GM20431 (cell line): ENCODE measurements at regions not wholly inside any gene's neighbourhood (a gene's known extent, or its start where the extent isn't known, plus 50 kb on each side); places are given as distances from the start of the nearest gene placed in this dataset.

Experiments used
- in situ Hi-C: fragments of 300-500 bp; cut with MseI, MboI; formaldehyde crosslinking; loops from one replicate; pipeline ENCODE4 v1.15.0; 2020; ENCODE audit warnings: low sequenced_read_pairs; ENCODE audit not compliant: unreplicated experiment

DNA sequence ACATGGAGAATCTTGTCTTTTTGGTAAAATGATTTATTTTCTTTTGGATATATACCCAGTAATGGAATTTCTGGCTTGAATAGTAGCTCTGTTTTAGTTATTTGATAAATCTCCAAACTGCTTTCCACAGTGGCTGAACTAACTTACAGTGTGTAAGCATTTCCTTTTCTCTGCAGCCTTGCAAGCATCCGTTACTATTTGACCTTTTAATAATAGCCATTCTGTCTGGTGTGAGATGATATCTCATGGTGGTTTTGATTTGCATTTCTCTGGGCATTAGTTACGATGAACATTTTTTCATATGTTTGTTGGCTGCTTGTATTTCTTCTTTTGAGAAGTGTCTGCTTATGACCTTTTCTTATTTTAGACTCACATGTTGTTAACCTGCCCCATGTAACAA is 190.2 kb downstream of the GALR1 start:
- in situ Hi-C loops, result no loop called here

DNA sequence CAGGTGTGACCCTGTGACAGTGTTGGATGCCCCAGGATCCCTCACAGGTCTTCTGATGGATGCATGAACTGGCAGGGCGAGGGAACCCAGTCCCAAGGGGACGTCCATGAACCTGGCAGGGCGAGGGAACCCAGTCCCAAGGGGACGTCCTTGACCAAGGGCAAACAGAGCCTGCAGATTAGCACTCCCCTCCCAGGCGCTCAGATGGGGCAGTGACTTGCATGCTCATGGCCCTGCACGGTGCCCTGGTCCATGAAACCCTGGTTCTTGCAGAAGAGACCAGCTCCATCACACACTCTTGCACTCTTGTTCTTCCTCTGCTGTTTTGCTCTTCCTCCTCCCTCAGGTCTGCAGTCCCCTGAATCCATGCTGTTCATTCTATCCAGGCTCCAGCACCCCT is 192.7 kb downstream of the GALR1 start:
- in situ Hi-C loops, result no loop called here

DNA sequence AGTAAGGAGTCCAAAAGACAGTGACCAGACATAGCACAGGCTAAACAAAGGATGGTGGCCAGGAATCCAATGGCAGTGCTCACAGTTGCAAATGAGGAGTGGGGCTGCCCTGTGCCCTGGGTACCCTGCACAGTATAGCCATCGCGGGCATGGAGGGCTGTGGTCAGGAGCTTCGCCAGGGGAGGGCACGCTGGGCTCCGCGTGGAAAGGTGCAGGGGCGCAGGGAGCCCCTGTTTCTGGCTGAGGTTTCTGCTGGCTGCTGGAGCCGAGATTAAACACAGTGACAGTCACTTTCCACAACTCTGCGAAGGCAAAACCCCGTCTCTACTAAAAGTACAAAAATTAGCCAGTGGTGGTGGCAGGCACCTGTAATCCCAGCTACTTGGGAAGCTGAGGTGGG is 194.7 kb downstream of the GALR1 start:
- in situ Hi-C loops, result no loop called here

DNA sequence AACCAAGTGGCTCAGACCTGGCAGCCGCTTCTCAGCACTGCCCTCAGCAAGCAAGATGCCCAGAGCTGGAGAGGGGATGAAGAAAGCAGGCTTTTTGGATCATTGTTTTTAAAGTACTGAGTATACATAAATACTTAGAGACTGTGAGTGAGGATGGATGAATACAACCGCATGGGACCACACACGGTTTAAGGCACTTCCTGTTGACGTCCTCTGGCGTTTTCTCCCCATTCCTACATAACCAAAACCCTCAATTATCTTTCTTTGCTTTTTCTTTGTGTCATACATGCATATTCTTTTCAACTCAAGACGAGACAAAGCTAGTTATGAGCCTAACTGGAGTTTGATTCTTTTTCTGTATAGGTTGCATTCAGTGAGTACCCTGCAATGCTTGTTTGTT is 198.4 kb downstream of the GALR1 start:
- in situ Hi-C loops, result no loop called here

DNA sequence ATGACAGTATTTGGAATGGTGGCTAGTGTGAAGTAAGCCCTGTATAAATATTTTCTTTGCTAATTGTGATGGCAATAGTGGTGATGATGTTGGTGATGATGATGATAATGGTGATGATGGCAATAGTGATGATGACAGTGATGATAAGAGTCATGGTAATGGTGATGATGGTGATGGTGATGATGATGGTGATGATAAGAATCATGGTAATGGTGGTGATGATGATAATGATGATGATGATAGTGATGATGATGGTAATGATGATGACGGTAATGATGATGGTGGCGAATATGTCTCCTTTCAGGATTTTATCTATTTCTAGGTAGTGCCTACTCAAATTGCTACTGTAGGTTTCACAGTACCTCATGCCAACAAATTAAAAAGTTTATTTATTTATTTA is 205.4 kb downstream of the GALR1 start:
- in situ Hi-C loops, result no loop called here

DNA sequence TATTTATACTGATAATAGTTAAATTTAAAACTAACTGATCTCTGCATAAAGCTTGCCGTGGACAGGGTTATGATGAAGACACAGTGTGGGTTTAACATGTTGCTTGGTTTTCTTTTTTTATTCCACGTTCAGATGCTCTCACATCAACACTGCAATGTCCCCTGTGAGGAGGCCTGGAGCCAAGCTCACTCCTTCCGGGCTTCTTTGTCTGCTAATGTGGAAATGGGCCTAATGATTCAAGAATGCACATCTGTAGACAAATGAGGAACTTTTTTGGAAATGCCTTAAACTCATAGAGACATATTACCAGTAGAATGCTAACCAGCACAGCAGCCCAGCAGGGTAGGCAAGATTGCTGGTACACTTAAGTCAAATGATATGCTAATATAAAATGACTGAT is 208.0 kb downstream of the GALR1 start:
- in situ Hi-C loops, result no loop called here

DNA sequence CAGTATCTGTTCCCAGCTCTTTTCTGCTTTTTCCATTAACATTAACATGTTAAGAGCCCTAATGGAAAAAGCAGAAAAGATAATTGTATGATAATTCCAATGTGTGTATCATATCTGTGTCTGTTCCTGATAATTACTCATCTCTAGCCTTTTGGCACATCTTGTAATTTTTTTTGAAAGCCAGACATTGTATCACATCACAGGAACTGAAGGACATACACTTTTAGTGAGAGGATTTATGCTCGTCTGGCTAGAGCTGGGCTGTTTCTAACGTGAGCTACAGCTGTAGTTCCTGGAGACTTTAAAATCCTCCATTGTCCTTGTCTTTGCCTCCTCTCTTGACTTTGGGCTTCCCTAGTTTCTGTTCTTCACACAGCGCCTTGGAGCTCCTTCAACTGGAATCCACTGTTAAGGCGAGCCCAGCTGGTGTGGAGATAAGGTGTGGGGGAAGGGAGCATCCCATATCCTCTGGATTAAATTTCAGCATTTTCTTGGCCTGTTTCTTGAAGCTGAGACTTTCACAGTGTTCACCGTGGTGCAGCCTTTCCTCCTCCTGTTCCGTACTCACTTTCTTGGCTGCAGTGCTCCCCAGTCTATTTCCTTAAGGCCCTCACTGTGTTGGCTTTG is 211.5 kb downstream of the GALR1 start:
- in situ Hi-C loops, result no loop called here

DNA sequence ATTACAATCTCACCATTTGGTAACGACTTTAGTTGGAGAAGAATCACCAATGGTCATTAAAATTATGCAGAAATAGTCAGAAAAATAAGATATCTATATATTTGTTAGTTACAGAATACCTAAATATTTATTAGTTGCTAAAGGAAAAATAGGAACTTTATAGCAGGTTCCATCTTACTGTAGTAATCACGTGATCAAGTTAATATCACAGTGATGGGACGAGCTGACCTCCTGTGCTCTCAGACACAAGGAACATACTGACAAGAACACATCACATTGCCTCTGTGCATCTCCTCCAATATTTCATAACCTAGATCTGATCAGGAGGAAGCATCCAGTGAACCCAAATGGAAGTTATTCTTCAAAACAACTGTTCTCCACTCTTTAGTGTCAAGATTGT is 215.3 kb downstream of the GALR1 start:
- in situ Hi-C loops, result no loop called here

DNA sequence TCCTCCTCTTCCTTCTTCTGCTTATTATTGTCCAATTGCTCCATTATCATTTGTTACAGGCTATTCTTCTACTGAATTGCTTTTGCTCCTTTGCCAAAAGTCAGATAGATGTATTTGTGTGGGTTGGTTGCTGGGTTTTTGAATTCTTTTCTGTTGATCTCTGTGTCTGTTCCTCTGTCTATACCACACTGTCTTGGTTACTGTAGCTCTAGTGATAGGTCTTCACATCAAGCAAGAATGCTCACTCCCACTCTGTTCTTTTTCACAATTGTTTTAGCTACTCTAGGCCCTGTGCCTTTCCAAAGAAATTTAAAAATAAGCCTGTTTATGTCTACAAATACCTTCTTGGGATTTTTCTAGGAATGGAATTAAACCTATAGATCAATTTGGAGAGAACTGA is 217.2 kb downstream of the GALR1 start:
- in situ Hi-C loops, result no loop called here

DNA sequence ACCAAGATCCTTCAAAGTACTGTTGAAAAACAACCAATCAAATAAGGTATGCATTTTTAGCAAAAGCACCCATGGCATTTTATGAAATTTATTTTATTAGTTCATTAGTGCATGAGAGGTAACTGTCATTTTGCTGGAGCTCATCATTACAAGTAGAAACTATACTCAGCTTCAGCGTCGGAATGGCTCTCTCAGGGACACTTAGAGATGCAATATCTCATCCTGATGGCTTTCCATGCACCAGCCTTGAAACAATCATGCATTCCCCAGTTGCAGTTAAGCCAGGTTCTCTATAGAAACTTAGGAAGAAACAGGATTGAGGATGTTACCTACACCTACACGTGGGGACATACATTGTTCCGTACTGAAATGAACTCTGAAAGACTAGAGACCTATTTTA is 219.5 kb downstream of the GALR1 start:
- in situ Hi-C loops, result no loop called here

DNA sequence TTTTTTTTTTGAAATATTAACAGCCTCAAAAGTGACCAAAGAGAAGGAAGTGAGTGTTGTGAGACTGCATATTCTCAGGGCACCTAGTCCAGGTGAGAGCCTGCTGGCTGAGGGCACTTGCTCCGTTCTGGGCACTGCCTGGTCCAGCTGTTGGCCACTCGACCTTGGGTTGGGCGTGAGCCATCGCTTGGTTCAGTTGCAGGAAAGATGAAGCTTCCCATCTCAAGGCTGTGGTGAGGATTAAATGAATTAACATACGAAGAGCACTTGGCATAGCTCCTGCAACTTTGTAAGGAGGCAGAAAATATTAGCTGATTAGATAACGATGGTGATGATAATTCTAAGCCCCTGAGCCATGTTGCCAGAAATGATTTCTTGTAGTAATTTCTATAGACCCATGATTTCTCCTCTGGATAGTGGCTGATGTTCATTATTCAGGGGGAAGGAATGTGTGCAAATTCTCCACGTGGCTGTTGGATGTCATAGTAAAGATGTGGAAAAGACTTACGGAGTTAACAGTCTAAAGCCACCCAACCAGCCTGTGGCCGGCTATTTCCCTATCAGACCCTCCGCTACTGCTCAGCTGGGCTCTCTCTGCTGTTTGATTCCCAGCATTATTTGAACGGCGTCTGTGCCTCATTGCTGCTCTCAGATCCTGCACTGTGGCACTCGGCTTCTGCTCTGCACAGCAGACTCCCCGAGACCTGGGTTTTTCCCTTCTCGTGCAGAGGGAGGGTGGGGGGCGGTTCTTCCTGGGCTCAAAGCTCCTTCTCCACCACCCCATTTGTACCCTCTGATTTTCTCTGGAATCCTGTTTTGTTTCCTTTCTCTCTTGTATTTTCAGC is 221.1 kb downstream of the GALR1 start:
- in situ Hi-C loops, result no loop called here

DNA sequence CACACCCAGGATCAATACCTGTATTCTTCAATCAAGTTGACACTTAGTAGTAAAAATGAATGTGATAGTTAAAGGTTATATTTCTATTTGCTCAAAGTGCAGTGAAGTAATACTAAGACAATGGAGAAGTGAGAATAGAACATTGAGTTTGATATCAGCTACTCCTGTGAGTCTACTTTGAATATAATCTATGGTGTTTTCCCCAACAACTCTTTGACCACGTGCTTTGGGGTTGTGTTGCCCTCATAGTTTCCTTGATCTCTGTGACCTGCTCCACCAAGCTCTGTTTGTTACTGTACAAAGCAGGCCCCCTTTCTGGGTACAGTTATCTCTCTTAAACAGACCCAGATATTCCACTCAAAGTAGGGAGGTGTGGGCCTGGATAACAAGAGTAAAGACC is 222.9 kb downstream of the GALR1 start:
- in situ Hi-C loops, result no loop called here

DNA sequence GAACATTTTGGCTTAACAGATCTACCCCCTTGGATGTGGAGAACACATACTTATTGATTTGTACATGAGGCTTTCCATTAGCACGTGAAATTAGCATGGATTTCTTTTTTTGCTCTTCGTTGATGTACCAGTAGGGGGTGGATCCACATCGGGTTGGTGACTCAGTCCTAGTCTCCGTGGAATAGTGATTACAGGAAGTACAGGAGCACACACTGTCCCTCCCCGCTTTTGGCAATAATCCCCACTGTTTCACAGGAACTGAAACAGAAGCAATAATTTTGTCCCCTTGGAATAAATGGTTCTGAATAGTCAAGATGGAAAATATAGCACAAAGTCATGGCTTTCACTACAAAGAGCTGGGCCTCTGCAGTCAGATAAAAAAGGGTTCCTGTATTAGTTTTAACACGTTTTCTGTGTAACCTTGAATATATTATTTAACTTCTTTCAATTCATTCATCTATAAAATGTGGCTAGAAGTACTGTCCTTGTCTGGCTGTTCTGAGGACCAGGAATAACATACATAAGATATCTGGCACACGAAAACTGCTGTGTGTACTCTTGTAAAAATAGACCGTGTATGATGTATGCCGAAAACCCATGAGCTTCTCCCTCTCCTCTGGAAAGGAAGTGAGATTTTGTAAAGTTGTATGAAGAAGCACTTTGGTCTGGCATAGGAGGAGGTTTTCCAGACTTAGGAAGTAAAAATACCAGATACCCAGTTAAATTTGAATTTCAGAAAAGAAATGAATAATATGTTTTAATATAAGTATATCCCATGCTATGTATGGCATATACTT is 229.2 kb downstream of the GALR1 start:
- in situ Hi-C loops, result no loop called here

DNA sequence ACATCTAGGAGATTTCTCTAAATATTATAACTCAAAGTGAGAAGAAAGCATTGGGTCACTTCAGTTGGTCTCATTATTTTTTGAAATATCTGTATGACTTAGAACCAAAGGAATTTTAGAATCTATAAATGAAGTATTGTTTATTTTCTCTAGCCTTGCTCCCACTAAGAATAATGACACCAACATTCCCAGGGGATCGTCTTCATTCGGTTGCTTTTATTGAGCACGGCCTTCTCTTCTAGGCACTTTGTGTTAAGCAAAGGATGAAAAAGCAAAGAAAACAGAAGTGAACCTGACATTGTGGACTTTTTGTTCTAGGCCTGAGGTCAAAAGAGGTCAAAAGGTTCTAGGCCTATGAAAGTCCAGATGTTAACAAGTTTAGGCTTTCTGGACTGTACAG is 231.9 kb downstream of the GALR1 start:
- in situ Hi-C loops, result no loop called here

DNA sequence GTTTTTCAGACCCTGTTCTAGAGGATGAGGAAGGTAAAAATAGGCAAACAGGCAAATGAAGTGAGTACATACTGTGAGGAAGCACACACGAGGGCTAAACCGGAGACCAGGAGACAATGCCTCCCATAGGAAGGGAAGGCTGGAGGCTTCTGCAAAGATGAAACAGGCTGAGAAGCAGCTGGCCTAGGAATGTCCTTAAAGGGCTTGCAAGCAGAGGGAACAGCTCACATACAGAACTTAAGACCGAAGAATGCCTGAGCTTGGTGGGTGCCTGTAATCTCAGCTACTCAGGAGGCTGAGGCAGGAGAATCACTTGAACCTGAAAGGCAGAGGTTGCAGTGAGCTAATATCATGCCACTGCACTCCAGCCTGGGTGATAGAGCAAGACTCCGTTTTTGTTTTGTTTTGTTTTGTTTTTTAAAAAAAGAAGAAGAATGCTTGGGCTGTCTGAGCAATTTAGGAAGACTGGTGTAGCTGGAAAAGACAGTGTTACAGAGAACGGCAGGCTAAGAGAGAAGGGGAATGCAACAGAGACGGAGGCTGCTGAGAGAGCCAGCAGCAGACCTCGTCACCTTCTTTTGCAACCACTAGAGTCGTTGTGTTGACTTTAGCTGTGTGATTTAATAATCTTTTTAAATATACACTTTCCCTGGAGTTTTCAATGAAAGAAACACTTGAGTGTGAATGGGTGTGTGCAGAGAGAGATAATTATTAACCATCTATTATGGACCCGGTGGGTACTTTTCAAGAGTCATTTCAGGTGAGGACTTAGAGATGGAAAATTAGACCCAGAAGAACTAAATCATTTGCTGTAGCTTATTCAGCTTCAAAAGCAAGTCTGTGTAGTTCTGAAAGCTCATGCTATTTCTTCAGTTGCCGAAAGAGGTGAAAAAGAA is 232.8 kb downstream of the GALR1 start:
- in situ Hi-C loops, result no loop called here

DNA sequence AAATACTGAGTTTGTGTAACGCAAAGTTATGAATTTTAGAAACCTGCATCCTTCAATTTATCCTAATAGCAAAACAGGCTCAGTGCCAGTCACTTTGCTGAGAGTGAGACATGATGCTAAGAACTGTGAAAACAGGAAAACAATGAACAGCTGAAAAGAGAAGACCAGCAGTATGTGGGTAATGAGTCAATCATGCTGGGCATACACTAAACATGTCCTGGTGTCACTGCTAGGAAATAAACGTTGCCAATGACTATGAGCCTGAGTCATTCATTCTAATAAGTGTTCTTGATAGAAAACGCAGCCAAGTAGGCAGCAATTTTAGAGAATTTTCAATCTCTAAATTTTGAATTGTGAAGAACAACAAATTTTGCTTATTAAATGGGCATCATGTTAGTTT is 237.3 kb downstream of the GALR1 start:
- in situ Hi-C loops, result no loop called here

DNA sequence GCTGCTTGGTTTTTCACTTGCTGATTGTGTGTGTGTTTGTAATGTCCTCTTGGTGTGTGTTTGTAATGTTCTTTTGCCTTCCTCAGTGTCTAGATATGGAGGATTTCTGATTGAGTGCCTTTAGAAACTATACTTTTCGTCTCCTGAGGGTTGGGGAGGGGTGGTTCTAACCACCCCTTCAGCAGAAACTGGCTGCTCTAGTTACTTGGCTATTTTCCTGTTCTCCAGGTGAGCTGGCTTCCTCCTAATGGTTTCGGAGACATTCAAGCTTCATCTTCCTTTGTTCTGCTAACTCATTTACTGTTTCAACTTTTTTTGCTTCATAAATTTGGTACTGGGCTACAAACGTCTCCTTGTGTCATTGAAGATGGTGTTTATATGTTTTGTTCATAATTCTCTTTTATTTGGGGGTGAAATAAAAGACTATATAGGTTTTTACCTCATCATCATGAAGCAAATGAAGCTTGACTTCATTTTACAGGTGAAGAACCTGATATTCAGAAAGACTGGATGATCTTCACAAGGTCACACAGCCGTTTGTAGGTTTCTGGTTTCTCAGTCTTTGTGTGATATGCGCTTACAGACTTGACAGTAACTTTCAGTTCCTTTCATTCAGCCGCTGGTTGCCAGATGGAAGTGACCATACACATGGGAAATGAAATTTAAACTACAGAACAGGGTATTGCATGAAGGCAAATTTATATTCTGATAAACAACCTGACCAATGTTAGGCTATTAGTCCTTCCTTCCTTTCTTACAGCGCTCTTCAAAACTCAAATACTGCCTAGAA is 238.5 kb downstream of the GALR1 start:
- in situ Hi-C loops, result no loop called here

DNA sequence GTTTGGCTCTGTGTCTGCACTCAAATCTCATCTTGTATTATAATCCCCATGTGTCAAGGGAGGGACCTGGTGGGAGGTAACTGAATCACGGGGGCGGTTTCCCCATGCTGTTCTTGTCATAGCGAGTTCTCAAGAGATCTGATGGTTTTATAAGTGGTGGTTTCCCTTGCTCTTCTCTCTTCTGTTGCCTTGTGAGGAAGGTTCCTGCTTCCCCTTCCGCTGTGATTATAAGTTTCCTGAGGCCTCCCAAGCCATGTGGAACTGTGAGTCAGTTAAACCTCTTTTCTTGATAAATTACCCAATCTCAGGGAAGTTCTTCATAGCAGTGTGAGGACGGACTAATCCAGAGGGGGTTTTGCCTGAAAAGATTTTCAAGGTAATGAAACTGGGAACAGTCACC is 245.4 kb downstream of the GALR1 start:
- in situ Hi-C loops, result no loop called here

DNA sequence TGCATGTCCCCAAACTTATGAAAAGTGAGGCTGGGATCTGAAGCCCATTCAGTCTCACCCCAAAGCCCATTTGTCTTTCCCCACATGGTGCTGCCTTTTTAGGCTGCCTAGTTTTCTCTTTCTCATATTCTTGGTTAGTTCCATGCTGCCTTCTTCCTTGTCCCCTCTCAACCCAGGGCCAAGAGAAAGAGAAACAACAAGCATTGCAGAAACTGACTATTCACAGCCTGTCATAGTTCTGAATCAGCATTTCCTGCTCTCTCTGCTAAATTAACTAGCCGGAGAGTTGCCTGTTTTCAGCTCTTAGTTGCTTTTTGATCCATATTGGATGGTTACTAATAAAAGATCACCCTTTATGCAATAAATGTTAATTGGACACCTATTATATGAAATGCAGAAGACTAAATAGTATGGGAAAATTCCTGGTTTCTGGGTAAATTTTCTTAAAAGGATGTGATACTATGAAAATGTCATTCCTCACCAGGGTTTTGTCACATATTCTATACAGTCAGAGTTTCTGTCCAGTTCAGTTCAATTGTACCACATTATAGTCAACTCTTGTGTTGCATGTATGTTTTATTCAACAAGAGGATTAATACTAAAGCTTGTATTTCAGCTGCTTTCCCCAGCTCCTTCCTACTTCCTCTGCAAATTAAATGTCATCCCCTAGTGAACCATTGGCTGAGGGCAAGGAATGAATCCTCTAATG is 246.5 kb downstream of the GALR1 start:
- in situ Hi-C loops, result no loop called here
